Astrocyte of the spinal cord (primary cell): ENCODE measurements at regions not wholly inside any gene's neighbourhood (a gene's known extent, or its start where the extent isn't known, plus 50 kb on each side); places are given as distances from the start of the nearest gene placed in this dataset.

Experiments
- DNase-seq: peaks from one replicate; pipeline ENCODE4 v3.0.0; 2011; ENCODE audit warnings: low read depth, low spot score
- H3K4me3 ChIP-seq: 2 replicates; pipeline ENCODE4 v1.5.1; 2011; ENCODE audit warnings: low read depth, mild to moderate bottlenecking, low read length, moderate library complexity
- CTCF ChIP-seq: IDR thresholded peaks from 2 replicates; pipeline ENCODE4 v1.5.1; 2012; ENCODE audit warnings: low read depth, mild to moderate bottlenecking, low read length, inconsistent platforms
- in situ Hi-C: cut with HindIII; loops from 2 replicates; pipeline ENCODE4 v1.10.0; 2017; ENCODE audit warnings: low sequenced_read_pairs

- no peak for TF ChIP-seq CTCF
- no peak overlapping the region for H3K4me3 ChIP-seq
- in situ Hi-C loops, result no loop called here
- no peak for DNase-seq
Observed at GRCh38 chr2:147405651-147406050, 439.2 kb upstream of the ACVR2A start.

- in situ Hi-C loops, result no loop called here
- no peak overlapping the region for H3K4me3 ChIP-seq
- DNase-seq, result no peak
- no peak for TF ChIP-seq CTCF
Observed at GRCh38 chr2:147398996-147399395, 445.8 kb upstream of the ACVR2A start.

DNA sequence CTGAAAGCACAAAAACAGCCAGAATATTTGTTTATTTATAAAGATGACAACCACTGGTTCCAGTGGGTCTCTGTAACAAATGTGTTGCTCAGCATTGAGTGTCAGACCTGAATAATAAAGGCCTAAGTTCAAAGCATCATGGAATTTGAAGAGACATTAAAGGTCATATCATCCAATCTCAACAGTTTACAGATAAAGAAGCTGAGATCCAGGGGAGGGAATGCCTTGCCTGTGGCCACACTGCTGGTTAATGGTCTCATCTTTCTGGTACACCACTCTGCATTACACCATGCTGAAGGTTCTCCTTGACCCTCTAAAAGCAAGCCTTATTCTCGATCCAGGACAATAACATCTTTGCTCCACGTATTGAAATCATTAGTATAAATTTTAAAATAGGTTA, 446.5 kb upstream of the ACVR2A start:
- in situ Hi-C loops, result no loop called here
- TF ChIP-seq CTCF, result no peak
- no peak overlapping the region for H3K4me3 ChIP-seq
- no peak for DNase-seq

GRCh38 chr2:147396890-147397289, 447.9 kb upstream of the ACVR2A start:
- in situ Hi-C loops, result no loop called here
- TF ChIP-seq CTCF, result no peak
- H3K4me3 ChIP-seq, result no peak overlapping the region
- DNase-seq, result no peak

- DNase-seq, result no peak
- TF ChIP-seq CTCF, result no peak
- in situ Hi-C loops, result no loop called here
- H3K4me3 ChIP-seq, result no peak overlapping the region
Observed at GRCh38 chr2:147394179-147394790, 450.5 kb upstream of the ACVR2A start.

DNA sequence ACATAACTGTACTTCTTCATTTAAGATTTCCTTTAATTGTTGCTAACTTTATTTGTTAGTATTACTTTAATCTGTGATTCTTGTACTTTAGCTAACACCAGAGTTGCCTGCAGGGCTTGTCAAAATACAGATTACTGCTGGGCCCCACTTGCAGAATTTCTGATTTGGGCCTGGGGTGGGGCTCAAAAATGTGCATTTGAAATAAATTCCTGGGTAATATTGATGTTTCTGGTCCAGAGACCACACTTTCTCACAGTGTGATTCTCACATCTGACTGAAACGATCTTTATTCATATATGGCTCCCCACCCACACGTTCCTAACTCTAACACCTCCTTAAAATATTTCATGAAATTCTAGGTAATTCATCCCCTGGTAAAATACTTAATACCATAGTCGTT, 452.6 kb upstream of the ACVR2A start:
- no peak for TF ChIP-seq CTCF
- in situ Hi-C loops, result no loop called here

DNA sequence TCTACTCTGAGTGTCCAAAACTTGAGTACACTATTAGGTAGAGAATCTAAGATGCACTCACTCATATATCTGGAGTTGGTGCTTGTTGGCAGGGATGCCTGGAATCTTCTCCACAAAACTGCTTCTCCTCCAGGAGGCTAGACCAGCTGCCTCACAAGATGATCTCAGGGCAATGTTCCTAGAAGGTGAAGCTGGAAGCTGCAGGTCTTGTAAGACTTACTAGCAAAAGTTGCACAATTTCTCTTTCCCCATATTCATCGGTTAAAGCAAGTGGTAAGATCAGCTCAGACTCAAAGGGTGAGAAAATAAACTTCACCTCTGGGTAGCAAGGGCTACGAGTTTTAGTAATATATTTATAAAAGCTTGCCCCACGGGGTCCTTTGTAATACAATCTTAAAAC, 454.4 kb upstream of the ACVR2A start:
- TF ChIP-seq CTCF, result no peak
- in situ Hi-C loops, result no loop called here
- no peak overlapping the region for H3K4me3 ChIP-seq
- DNase-seq, result no peak

More for the DNA sequence above, 452.6 kb upstream of the ACVR2A start:
- H3K4me3 ChIP-seq, result no peak overlapping the region
- no peak for DNase-seq
